ENCODE measurements at regions not wholly inside any gene's neighbourhood (a gene's known extent, or its start where the extent isn't known, plus 50 kb on each side); places are given as distances from the start of the nearest gene placed in this dataset.

DNA sequence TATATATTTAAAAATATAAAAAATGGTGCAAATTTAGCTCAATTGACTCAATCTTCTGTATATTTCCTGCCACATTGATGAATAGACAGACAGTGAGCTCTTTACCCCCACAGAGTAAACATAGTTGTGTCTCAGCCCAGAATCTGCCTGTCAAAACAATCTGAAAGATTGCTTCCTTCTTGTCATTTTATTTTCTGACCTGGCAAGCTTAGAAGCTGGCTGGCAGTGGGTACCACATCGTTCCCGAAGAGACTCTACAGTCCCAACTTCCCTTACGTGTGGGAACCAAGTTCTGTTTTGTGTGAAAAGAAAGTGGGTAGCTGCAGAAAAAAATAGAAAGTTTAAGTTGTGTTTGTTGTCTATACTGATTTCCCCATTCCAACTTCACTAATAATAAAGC is 629.3 kb upstream of the NEGR1 start:
- TF ChIP-seq, protein P1, sequence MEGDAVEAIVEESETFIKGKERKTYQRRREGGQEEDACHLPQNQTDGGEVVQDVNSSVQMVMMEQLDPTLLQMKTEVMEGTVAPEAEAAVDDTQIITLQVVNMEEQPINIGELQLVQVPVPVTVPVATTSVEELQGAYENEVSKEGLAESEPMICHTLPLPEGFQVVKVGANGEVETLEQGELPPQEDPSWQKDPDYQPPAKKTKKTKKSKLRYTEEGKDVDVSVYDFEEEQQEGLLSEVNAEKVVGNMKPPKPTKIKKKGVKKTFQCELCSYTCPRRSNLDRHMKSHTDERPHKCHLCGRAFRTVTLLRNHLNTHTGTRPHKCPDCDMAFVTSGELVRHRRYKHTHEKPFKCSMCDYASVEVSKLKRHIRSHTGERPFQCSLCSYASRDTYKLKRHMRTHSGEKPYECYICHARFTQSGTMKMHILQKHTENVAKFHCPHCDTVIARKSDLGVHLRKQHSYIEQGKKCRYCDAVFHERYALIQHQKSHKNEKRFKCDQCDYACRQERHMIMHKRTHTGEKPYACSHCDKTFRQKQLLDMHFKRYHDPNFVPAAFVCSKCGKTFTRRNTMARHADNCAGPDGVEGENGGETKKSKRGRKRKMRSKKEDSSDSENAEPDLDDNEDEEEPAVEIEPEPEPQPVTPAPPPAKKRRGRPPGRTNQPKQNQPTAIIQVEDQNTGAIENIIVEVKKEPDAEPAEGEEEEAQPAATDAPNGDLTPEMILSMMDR (IDR thresholded peaks at IDR 0.05; ENCODE audit: low read length), result no peak
- no peak for TF ChIP-seq EZH2 (IDR thresholded peaks at IDR 0.05; ENCODE audit: borderline replicate concordance, low read length)

Data from OCI-LY1 (cell line).